NCI-H748 treated with DMSO at 0.1 percent for 48 hours (cell line): ENCODE measurements at regions not wholly inside any gene's neighbourhood (a gene's known extent, or its start where the extent isn't known, plus 50 kb on each side); places are given as distances from the start of the nearest gene placed in this dataset.
"Not testable (repeated sequence)": the region's sequence is repeated elsewhere in the genome, so short reads cannot be mapped to it uniquely, and the experiment has no call there.

Experiments
- DNase-seq: peaks from one replicate; lab custom pipeline; 2025; lab: John Stamatoyannopoulos, UW

GRCh38 chr10:52481986-52482555 lies 168.0 kb downstream of the DKK1 start:
- no peak for DNase-seq

- no peak for DNase-seq
Measured at GRCh38 chr10:52483587-52483986, 169.5 kb downstream of the DKK1 start.

GRCh38 chr10:52484206-52485065 lies 170.4 kb downstream of the DKK1 start:
- no peak for DNase-seq

- DNase-seq: no peak
Measured at GRCh38 chr10:52485462-52485861, 171.4 kb downstream of the DKK1 start.

GRCh38 chr10:52486840-52487611 lies 172.9 kb downstream of the DKK1 start:
- DNase-seq: no peak

GRCh38 chr10:52488606-52489485 lies 174.8 kb downstream of the DKK1 start:
- no peak for DNase-seq

GRCh38 chr10:52491246-52491995 lies 177.3 kb downstream of the DKK1 start:
- no peak for DNase-seq

GRCh38 chr10:52499281-52499680 lies 185.2 kb downstream of the DKK1 start:
- no peak for DNase-seq

- no peak for DNase-seq
Measured at GRCh38 chr10:52500476-52500875, 186.4 kb downstream of the DKK1 start.

GRCh38 chr10:52502237-52502636 lies 188.2 kb downstream of the DKK1 start:
- DNase-seq: no peak

- DNase-seq: not testable (repeated sequence)
Measured at GRCh38 chr10:52505341-52505740, 191.3 kb downstream of the DKK1 start.

- DNase-seq: no peak
Measured at GRCh38 chr10:52514481-52514880, 200.4 kb downstream of the DKK1 start.

- no peak for DNase-seq
Measured at GRCh38 chr10:52517012-52517411, 202.9 kb downstream of the DKK1 start.

GRCh38 chr10:52523696-52524095 lies 209.6 kb downstream of the DKK1 start:
- no peak for DNase-seq

GRCh38 chr10:52525761-52526160 lies 211.7 kb downstream of the DKK1 start:
- DNase-seq: no peak

- no peak for DNase-seq
Measured at GRCh38 chr10:52526251-52526823, 212.3 kb downstream of the DKK1 start.

- no peak for DNase-seq
Measured at GRCh38 chr10:52532650-52533290, 218.7 kb downstream of the DKK1 start.

GRCh38 chr10:52533986-52534385 lies 219.9 kb downstream of the DKK1 start:
- DNase-seq: no peak

- DNase-seq: no peak
Measured at GRCh38 chr10:52539463-52539862, 225.4 kb downstream of the DKK1 start.

GRCh38 chr10:52540479-52540984 lies 226.5 kb downstream of the DKK1 start:
- DNase-seq: no peak
